Activated naive CD8-positive, alpha-beta T cell treated with anti-CD3 and anti-CD28 coated beads, Interleukin-2, amount 50 U/mL, for 24 hours (primary cell): ENCODE measurements at regions not wholly inside any gene's neighbourhood (a gene's known extent, or its start where the extent isn't known, plus 50 kb on each side); places are given as distances from the start of the nearest gene placed in this dataset.
"Not testable (repeated sequence)": the region's sequence is repeated elsewhere in the genome, so short reads cannot be mapped to it uniquely, and the experiment has no call there.

Source experiments
- ATAC-seq: fragments of 150-1000 bp; cut with Tn5 transposase; one replicate; pipeline ENCODE4 v1.10.0; 2021
- DNase-seq: peaks from one replicate; pipeline ENCODE4 v3.0.0; 2021
- H3K27ac Mint-ChIP-seq: one replicate; pipeline ENCODE4 v1.8.0; 2021; ENCODE audit warnings: mild to moderate bottlenecking, mixed read lengths
- H3K27me3 Mint-ChIP-seq: one replicate; pipeline ENCODE4 v1.8.0; 2021; ENCODE audit warnings: mixed read lengths
- H3K36me3 Mint-ChIP-seq: one replicate; pipeline ENCODE4 v1.8.0; 2021; ENCODE audit warnings: low read depth, mixed read lengths
- H3K4me1 Mint-ChIP-seq: one replicate; pipeline ENCODE4 v1.8.0; 2021; ENCODE audit warnings: mixed read lengths
- H3K4me3 Mint-ChIP-seq: one replicate; pipeline ENCODE4 v1.8.0; 2021; ENCODE audit warnings: mild to moderate bottlenecking, moderate library complexity, mixed read lengths
- H3K9me3 Mint-ChIP-seq: one replicate; pipeline ENCODE4 v1.8.0; 2021; ENCODE audit warnings: mixed read lengths

GRCh38 chr5:138702166-138703077, 50.8 kb upstream of the CTNNA1 start:
- H3K27ac Mint-ChIP-seq = no peak overlapping the region
- ATAC-seq = no peak
- no peaks in the 10 kb centered on the region for H3K9me3 Mint-ChIP-seq
- DNase-seq = no peak
- H3K4me1 Mint-ChIP-seq = no peaks in the 10 kb centered on the region
- H3K27me3 Mint-ChIP-seq = peaks cover 61% of the 10 kb centered on the region
- H3K36me3 Mint-ChIP-seq = no peaks in the 10 kb centered on the region
- H3K4me3 Mint-ChIP-seq = no peak overlapping the region

- DNase-seq (no peak), ATAC-seq (no peak)
- no peaks in the 10 kb centered on the region for H3K36me3 Mint-ChIP-seq
- no peaks in the 10 kb centered on the region for H3K4me1 Mint-ChIP-seq
- peaks cover 61% of the 10 kb centered on the region for H3K27me3 Mint-ChIP-seq
- no peak overlapping the region for H3K27ac Mint-ChIP-seq
- no peak overlapping the region for H3K4me3 Mint-ChIP-seq
- H3K9me3 Mint-ChIP-seq = no peaks in the 10 kb centered on the region
Observed at GRCh38 chr5:138701678-138702077, 51.5 kb upstream of the CTNNA1 start.

- no peaks in the 10 kb centered on the region for H3K36me3 Mint-ChIP-seq
- H3K27ac Mint-ChIP-seq = no peak overlapping the region
- H3K4me1 Mint-ChIP-seq = no peaks in the 10 kb centered on the region
- no peak overlapping the region for H3K4me3 Mint-ChIP-seq
- DNase-seq = no peak
- no peak for ATAC-seq
- H3K9me3 Mint-ChIP-seq = no peaks in the 10 kb centered on the region
- H3K27me3 Mint-ChIP-seq = peaks cover 57% of the 10 kb centered on the region
Observed at GRCh38 chr5:138700581-138701362, 52.5 kb upstream of the CTNNA1 start.

- H3K4me1 Mint-ChIP-seq = no peaks in the 10 kb centered on the region
- H3K36me3 Mint-ChIP-seq = no peaks in the 10 kb centered on the region
- ATAC-seq (no peak), DNase-seq (no peak)
- H3K9me3 Mint-ChIP-seq = no peaks in the 10 kb centered on the region
- H3K27me3 Mint-ChIP-seq = peaks cover 59% of the 10 kb centered on the region
- no peak overlapping the region for H3K4me3 Mint-ChIP-seq
- H3K27ac Mint-ChIP-seq = no peak overlapping the region
Observed at GRCh38 chr5:138699482-138699881, 53.7 kb upstream of the CTNNA1 start.

- no peak for DNase-seq
- no peaks in the 10 kb centered on the region for H3K9me3 Mint-ChIP-seq
- no peaks in the 10 kb centered on the region for H3K36me3 Mint-ChIP-seq
- H3K27me3 Mint-ChIP-seq = peaks cover 52% of the 10 kb centered on the region
- H3K4me3 Mint-ChIP-seq = no peak overlapping the region
- H3K4me1 Mint-ChIP-seq = no peaks in the 10 kb centered on the region
- no peak for ATAC-seq
- no peak overlapping the region for H3K27ac Mint-ChIP-seq
Observed at GRCh38 chr5:138698713-138699112, 54.5 kb upstream of the CTNNA1 start.

DNA sequence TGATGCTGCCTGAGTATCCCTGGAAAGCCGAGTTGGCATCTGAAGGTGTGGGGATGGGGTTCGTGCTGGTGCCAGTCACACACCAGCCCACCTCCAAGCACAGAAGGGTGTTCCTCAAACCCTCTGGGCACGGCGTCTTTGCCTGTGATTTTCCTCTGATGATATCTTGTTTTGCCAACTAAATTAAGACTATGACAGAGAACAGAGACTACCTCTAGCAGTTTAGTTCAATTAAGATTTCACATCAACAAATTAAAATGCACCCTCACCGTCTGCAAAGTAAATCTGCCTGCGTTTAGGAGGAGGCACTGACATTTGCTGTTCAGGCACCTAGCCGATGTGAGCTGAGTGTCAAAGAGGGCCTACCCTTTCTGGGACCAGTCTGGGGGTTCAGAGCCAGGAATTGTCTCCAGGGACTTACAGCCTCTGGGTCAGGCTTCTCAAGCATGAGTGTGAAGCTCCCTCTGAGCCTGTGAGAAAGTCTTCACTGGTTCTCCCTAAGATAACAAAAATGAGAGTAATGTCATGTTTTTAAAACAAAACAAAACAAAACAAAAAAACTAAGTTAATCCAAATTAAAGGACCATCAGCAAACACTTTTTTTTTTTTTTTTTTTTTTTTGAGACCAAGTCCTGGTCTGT, 55.4 kb upstream of the CTNNA1 start:
- Mint-ChIP-seq H3K36me3 (no peaks in the 10 kb centered on the region), H3K4me3 (no peak overlapping the region), H3K9me3 (no peaks in the 10 kb centered on the region), H3K27ac (no peak overlapping the region), H3K27me3 (peaks cover 52% of the 10 kb centered on the region), H3K4me1 (no peaks in the 10 kb centered on the region)
- DNase-seq (no peak), ATAC-seq (no peak)

DNA sequence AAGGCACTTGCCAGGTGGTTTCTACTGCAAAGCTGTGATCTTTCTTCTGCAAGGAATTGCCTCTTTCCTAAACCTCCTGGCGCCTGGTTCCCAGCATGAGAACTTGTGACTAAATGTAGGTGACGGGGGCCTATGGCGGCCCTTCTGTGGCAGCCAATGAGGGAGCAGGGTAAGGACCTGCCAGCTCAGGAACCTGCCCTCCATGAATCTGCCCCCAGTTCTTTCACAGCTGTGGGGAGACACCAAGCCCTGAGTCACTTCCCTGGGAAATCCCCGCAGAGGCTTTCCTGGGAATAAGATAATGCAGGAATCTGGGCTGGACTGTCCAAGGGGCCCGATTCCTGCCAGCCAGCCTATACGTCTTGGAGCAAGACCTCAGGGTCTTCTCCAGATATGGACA, 56.7 kb upstream of the CTNNA1 start:
- Mint-ChIP-seq H3K4me1 (no peaks in the 10 kb centered on the region), H3K27ac (no peak overlapping the region), H3K36me3 (no peaks in the 10 kb centered on the region), H3K4me3 (no peak overlapping the region), H3K27me3 (peaks cover 56% of the 10 kb centered on the region), H3K9me3 (peaks cover 2% of the 10 kb centered on the region)
- ATAC-seq (no peak), DNase-seq (no peak)

DNA sequence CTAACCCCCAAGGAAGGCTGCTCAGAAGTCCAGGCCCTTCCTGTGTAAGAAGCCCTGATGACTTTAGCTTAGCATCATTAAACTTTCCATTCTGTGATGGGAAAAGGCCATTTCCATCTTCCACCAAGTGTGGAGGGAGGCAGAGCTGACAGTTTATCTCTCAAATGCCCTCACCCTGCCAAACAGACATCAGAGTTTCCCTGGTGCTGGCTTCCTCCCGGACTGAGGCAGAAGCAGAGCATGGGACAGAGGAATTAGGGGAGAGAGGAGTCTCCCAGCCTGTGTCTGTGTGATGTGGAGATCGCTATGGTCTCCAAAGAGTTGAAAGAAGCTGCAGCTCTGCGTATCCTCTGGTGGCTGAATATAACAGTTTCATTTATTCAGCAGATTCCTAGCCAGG, 57.4 kb upstream of the CTNNA1 start:
- DNase-seq (no peak), ATAC-seq (no peak)
- Mint-ChIP-seq H3K27me3 (peaks cover 56% of the 10 kb centered on the region), H3K36me3 (no peaks in the 10 kb centered on the region), H3K4me1 (no peaks in the 10 kb centered on the region), H3K27ac (no peak overlapping the region), H3K4me3 (no peak overlapping the region), H3K9me3 (peaks cover 4% of the 10 kb centered on the region)

GRCh38 chr5:138694146-138694545, 59.1 kb upstream of the CTNNA1 start:
- H3K27me3 Mint-ChIP-seq = peaks cover 53% of the 10 kb centered on the region
- no peak for ATAC-seq

DNA sequence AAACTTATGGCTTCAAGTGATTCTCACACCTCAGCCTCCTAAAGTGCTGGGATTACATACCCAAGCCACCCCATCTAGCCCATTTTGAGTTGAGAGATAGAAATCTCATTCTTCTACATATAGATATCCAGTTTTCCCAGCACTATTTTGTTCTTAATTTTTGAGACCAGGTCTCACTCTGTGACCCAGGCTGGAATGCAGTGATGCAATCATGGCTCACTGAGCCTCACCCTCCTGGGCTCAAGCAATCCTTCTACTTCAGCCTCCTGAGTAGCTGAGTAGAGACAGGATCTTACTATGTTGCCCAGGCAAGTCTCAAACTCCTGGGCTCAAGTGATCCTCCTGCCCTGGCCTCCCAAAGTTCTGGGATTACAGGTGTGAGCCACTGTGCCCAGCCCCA, 60.9 kb upstream of the CTNNA1 start:
- no peak overlapping the region for H3K27ac Mint-ChIP-seq
- no peak for DNase-seq
- no peak for ATAC-seq
- H3K4me1 Mint-ChIP-seq = no peaks in the 10 kb centered on the region
- peaks cover 4% of the 10 kb centered on the region for H3K9me3 Mint-ChIP-seq
- H3K27me3 Mint-ChIP-seq = peaks cover 54% of the 10 kb centered on the region
- H3K4me3 Mint-ChIP-seq = no peak overlapping the region
- no peaks in the 10 kb centered on the region for H3K36me3 Mint-ChIP-seq

More at GRCh38 chr5:138694146-138694545, 59.1 kb upstream of the CTNNA1 start:
- DNase-seq = no peak
- Mint-ChIP-seq H3K9me3 (peaks cover 4% of the 10 kb centered on the region), H3K36me3 (no peaks in the 10 kb centered on the region), H3K4me1 (no peaks in the 10 kb centered on the region), H3K27ac (no peak overlapping the region), H3K4me3 (no peak overlapping the region)

GRCh38 chr5:138686668-138687067, 66.6 kb upstream of the CTNNA1 start:
- Mint-ChIP-seq H3K36me3 (peaks cover 3% of the 10 kb centered on the region), H3K27me3 (peaks cover 56% of the 10 kb centered on the region), H3K4me1 (no peaks in the 10 kb centered on the region), H3K9me3 (peaks cover 3% of the 10 kb centered on the region), H3K4me3 (no peak overlapping the region), H3K27ac (no peak overlapping the region)
- no peak for ATAC-seq
- DNase-seq = no peak

- no peak overlapping the region for H3K4me3 Mint-ChIP-seq
- peaks cover 55% of the 10 kb centered on the region for H3K27me3 Mint-ChIP-seq
- DNase-seq (no peak), ATAC-seq (no peak)
- H3K4me1 Mint-ChIP-seq = no peaks in the 10 kb centered on the region
- no peaks in the 10 kb centered on the region for H3K9me3 Mint-ChIP-seq
- no peak overlapping the region for H3K27ac Mint-ChIP-seq
- H3K36me3 Mint-ChIP-seq = peaks cover 3% of the 10 kb centered on the region
Observed at GRCh38 chr5:138685193-138685745, 68.0 kb upstream of the CTNNA1 start.

DNA sequence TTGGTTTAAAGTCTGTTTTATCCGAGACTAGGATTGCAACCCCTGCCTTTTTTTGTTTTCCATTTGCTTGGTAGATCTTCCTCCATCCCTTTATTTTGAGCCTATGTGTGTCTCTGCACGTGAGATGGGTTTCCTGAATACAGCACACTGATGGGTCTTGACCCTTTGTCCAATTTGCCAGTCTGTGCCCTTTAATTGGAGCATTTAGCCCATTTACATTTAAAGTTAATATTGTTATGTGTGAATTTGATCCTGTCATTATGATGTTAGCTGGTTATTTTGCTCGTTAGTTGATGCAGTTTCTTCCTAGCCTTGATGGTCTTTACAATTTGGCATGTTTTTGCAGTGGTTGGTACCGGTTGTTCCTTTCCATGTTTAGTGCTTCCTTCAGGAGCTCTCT, 70.8 kb upstream of the CTNNA1 start:
- not testable (repeated sequence) for ATAC-seq, H3K4me3 Mint-ChIP-seq, H3K9me3 Mint-ChIP-seq, H3K4me1 Mint-ChIP-seq, H3K27ac Mint-ChIP-seq, H3K36me3 Mint-ChIP-seq, DNase-seq
- peaks cover 54% of the 10 kb centered on the region for H3K27me3 Mint-ChIP-seq

DNA sequence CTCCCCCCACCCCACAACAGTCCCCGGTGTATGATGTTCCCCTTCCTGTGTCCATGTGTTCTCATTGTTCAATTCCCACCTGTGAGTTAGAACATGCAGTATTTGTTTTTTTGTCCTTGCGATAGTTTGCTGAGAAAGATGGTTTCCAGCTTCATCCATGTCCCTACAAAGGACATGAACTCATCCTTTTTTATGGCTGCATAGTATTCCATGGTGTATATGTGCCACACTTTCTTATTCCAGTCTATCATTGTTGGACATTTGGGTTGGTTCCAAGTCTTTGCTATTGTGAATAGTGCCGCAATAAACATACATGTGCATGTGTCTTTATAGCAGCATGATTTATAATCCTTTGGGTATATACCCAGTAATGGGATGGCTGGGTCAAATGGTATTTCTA, 74.4 kb upstream of the CTNNA1 start:
- not testable (repeated sequence) for DNase-seq, H3K27ac Mint-ChIP-seq, H3K4me3 Mint-ChIP-seq, H3K36me3 Mint-ChIP-seq, H3K4me1 Mint-ChIP-seq, ATAC-seq
- Mint-ChIP-seq H3K9me3 (peaks cover 11% of the 10 kb centered on the region), H3K27me3 (peaks cover 48% of the 10 kb centered on the region)
